ENCODE measurements at regions not wholly inside any gene's neighbourhood (a gene's known extent, or its start where the extent isn't known, plus 50 kb on each side); places are given as distances from the start of the nearest gene placed in this dataset.

DNA sequence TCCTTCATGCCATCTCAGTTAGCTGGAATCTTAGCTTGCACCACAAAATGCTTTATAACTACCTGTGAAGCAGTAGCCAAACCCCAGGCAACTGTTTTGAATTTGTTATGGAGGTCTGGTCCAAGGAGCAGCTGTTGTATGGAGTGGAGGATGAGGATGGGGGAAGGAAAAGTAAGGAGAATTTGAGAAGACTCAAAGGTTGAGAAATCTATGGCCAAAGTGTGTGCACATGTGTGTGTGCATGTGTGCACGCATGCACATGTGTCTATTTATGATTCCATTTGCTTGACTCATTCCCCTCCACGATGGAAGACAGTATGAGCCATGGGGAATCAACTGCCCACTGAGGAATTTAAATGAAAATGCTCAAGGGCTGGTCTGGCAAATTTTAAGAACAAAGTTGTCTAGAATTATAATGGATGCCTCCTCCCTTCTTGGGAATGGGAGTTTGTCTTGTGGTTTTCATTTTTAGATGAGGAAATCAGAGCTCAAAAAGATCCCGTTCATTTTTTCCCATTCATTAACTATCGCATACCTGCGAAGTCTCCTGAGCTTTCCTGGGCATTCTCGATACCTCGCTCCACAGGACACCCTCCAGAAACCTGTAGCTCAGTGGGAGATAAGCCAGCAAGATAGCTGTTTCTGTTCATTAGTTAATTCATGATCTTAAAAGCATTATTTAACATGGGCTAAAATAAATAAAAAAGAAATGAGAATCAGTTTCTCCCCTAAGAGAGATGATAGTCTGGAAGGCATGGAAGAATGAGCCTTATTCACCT is 152.3 kb upstream of the NEDD9 start:
- no peak for DNase-seq

DNA sequence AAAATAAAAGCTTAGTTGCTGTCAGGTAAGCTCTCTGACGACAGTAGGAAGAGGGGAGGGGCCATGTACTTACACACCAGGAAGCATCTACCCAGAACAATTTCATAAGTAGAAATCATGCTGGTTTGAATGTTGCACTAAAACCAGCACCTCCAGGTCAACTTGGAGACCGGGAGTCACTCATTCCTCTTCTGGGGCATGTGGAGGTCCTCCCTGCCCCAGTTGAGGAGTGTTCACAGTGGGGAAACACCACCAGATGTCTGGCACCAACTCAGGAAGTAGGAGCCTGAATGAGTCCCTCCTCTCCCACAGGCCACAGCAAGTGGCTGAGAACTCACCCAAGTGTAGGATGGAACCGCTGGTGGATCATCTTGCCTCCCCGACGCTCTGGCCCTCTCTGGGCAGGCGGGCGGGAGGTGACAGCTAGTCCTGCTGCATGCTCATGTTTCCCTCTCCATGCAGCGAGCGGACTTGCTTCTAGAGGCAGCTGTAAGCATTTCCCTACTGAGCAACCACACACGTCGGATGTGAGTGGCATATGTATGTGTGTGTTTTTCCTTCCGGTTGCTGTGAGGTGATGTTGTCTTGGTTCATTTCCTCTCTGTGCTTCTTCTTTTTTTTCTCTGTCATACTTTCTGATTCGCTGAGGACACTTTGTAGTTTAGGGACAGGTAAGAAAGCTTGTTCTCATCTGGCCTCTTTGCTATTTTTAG is 149.5 kb upstream of the NEDD9 start:
- peak; percentile 73 to 88 (median 78) for DNase-seq

DNA sequence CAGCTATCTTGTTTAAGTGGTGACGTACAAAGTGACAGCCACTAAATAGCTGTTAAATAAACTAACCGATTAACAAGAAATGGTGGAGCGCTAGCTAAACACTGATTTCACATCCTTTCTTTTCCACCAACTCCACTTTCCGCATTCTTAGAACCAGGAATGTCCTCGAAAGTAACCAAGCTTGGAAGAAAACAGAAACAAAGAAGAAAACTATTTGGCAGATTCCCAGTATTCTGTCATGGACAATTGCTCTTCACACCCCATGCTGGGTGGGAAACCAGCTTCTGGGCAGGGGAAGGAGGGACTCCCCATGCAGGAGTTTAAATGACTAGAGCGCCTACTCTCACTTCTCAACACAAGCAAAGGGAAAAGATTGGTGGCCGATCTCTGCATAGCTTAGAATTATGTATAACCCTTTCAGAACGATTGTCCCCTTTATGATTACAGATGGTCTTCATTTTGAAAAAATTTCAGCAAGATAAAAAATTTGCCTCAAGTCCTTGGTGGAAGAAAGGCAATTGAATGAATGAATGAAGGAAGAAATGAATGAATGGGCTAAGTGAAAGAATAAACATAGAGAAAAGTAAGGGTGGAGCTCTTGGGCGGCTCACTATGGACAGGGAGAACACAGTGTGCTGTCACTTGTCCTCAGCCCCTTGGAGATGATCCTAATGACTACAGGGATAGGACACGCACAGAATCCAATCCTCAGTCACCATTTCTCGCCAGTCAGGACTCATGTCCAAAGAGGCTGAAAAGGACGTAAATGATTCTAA is 148.7 kb upstream of the NEDD9 start:
- no peak for DNase-seq

DNA sequence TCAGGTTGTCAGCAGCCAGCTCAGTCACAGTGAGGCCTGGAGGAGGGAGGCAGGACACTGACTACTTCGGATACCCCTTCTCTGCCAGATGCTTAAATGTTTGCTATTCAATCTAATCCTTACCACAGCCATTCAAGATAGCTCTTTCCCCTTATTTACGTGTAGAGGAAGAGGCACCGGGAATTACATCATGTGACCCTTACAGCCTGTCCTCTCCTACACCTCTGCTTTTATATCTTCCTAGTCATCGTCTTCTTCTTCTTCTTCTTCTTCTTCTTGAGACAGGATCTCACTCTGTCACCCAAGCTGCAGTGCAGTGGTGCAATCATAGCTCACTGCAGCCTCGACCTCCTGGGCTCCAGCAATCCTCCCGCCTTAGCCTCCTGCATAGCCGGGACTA is 148.1 kb upstream of the NEDD9 start:
- no peak for DNase-seq

DNA sequence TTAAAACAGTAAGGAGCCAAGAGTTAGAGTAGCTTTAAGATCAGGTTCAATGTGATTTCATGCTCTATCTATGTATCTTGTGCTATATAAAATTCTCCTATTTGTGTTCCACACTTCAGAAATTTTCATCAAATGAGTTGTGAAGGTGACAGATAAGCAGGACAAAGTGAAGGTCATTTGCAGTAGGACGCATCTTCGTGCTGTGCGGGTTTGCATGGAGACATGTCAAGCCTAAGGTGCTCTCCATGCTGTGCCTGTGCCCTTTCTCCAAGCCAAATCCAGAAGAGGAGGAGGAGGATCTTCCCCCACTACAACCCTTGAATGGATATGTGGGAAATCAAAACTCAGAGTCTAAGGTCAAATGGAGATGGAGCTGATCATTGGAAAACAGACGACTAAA is 147.3 kb upstream of the NEDD9 start:
- DNase-seq, result no peak

DNA sequence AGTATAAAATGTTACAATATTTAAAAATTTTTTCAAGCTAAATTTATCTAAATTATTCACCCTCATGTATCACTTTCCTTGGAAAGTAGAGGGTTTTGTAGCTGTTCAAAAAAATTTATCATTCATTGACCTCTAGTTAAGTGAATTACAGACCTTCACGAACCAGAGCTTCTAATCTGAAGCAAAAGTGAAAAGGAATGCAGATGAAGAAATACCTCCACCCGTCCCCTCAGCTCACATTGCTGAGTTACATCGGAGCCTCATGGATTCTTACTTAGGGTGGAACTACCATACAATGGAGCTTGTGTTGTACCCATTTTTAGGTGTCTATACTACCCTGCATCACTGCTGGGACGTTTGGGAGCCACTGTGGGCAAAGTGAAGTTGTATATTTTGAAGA is 146.2 kb upstream of the NEDD9 start:
- DNase-seq, result no peak

DNA sequence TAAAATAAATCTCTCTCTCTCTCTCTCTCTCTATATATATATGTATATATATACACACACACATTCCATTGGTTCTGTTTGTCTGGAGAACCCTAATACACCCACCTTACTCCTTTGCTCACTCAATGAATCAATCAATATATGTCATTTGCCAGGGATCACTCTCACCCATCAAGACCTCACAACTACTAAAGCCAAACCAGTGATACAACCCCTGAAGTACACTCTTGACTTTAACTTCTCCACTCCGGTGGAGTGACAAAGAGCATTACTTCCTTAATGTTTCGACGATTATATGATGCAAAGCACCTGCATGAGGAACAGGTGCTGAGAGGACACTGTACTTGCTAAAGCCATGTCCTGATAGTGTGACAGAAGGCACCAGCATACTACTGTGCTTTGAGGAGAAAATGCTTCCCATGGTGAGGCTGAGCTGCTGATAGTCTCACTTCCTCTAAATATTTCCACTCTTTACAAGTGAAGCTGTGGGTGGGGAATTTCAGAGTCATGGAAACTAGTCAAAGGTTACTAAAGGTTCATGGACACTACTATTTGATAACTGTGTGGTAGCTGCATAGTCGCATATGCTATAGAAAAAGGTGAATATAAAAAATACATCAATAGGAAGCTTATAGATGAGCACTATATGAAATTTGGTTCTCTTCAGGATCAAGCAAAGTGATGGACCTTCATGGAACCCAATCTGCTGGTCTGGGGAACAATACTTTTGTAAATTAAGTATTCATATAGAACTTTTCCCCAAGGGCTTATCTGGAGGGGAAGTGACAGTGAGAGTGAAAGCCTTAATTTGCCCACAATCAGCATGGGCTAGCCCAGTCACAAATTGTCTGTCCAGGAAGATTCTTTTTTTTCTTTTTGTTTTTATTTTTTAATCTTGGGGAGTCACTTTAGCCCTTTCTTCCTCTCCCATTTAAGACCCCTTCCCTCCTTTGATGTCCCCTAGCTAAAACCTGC is 141.9 kb upstream of the NEDD9 start:
- DNase-seq, result peak; percentile 81 to 96 (median 88)

DNA sequence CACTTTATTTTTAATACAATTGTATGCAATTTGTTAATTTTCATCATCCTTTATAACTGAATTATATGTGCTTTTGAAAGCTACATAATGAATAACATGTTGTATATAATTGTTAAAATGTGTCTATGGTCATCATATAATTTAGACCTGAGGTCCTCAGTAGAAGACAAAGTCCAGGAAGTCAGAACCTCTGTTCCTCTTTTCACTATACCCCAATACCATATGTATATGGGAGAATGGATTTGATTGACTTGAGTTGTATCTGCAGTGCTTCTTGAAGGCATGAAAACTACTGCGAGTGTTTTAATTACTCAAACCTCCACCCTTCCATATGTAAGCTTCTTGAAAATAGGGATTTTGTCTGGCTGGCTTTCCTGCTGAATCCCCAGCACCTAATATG is 140.7 kb upstream of the NEDD9 start:
- no peak for DNase-seq

DNA sequence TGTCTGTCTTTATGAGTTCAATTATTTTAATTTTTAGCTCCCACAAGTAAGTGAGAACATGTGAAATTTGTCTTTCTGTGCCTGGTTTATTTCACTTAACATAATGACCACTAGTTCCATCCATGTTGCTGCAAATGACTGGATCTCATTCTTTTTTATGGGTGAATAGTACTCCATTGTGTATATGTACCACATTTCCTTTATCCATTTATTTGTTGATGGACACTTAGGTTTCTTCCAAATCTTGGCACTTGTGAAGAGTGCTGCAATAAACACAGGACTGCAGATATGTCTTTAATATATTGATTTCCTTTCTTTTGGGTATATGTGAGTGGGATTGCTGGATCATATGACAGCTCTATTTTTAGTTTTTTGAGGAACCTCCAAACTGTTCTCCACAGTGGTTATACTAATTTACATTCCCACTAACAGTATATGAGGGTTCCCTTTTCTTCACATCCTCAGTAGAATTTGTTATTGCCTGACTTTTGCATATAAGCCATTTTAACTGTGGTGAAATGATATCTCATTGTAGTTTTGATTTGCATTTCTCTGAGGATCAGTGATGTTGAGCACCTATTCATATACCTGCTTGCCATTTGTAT is 139.8 kb upstream of the NEDD9 start:
- peak in 2 of 4 experiments; percentile 72 to 77 for DNase-seq

DNA sequence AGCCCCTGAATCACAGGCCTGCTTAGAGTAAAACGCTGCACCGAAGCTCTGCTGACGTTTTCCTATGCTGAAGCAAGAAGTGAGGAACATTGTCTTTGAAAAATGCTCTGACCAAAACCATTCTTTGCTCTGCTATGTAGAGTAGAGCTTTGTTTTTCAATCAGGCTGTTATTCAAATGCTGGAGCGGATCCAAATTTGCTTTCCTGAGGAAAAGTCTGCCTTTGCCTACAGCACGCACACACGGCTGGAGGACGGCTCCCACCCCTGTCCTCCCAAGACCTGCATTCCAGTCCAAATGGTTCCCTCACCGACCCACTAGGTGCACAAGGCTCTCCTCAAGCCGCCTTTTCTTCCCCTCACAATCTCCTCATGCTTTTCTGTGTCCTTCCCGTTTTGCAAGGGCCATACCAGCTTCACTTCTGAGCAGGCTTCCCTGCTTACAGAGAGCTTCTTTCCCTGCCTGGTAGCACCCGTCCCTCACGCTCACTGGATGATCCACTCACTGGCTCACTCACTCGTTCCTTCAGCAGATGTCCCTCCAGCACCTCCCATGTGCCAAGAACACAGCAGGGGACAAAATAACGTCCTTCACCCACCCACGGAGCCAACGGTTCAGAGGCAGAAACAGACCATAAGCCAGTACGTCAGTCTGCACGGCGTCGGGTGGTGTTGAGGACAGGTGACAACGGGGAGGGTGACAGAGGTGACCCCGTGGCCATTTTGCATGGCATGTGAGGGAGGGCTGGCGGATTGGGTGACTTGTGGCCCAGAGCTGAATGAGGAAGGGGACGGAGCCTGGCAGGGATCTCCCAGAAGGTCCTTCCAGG is 137.9 kb upstream of the NEDD9 start:
- DNase-seq, result no peak

DNA sequence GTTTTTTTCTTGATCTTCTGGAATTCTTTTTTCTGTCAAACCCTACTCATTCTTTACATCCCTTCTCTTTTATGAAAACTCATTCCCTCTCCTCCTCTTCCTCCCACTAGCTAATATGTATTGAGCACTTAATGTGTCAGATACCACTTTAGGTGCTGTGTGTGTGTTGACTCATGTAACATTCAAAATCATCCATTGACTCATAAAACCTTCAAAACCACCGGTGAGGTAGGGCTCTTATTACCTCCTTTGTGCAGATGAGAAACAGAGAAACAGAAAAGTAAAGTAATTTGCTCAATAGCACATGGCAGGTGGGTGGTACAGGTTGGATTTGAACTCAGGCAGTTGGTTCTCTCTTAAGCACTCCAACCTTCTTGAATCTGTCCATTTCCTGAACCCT is 136.3 kb upstream of the NEDD9 start:
- DNase-seq, result no peak

DNA sequence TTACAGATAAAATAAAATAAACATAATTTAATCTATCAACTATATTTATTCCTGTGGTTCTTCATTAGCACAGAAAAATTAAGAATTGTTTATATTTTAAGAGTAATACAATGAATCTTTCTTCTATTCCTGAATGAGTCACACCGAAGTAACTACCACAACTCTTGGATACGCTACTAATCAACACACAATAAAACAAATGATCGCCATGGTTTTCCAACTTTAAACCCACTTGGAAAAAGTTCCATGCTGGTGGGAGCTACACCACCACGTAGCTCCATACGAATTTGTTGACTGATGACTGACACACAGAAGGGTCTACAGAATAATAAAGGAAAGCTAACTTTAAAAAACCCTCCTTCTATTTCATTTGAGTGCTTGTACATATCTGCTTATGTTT is 135.8 kb upstream of the NEDD9 start:
- DNase-seq, result no peak

DNA sequence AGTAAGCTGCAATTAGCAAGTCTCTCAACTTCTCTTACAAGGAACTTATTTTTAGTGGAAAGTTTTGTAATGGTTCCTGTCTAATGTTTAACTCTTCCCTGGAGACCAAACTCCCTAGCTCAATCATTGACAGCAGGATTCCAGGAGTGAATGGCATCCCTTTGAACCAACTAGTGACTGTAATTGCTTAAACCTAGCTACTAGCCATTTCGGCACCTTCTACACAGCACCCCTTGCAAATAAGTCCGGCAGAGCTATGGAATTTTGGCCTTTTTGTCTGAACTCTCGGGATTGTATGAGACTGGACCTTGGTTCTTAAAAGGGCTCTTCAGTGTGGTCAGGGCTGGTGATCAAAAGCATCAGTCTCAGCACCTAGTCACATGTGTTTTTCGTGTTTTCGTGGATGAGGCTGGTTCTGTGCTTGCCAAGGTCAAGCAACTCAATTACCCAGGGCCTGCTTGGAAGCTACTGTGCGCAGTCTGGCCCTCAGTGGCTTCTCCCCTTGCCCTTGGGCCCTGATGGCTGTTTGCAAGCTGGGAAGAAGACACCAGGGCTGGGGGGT is 135.3 kb upstream of the NEDD9 start:
- DNase-seq, result peak in 1 of 4 experiments; percentile 32

DNA sequence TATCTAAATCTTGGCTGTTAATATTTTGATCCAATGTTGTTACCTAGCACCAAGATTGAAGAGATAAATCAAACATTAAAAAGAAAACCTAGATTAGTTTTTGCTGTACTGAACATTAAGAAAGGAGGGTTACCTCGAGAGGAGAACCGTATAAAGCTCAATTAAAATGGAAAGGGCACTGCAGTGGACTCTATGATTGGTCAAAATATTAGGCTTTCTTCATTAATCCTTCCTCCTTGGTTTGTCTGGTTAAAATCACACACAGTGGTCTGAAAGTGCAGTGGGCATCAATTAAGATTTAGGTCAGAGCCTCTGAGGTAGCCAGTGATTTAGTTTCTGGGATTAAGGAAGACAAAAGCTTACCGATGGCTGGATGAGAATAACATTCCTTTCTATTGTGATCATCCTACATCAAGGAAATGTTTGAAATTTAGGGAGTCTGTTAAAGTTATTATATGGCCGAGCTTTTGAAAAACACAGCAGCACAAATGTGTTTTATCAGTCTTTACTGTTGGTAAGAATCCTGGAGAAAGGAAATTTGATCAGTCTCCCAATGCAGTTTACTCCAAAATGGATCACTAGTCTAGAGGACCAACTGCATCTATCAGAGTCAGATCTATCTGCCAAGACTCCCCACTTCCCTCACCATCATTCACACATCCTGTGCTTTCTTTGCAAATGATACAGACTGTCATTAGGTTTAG is 134.6 kb upstream of the NEDD9 start:
- DNase-seq, result no peak

DNA sequence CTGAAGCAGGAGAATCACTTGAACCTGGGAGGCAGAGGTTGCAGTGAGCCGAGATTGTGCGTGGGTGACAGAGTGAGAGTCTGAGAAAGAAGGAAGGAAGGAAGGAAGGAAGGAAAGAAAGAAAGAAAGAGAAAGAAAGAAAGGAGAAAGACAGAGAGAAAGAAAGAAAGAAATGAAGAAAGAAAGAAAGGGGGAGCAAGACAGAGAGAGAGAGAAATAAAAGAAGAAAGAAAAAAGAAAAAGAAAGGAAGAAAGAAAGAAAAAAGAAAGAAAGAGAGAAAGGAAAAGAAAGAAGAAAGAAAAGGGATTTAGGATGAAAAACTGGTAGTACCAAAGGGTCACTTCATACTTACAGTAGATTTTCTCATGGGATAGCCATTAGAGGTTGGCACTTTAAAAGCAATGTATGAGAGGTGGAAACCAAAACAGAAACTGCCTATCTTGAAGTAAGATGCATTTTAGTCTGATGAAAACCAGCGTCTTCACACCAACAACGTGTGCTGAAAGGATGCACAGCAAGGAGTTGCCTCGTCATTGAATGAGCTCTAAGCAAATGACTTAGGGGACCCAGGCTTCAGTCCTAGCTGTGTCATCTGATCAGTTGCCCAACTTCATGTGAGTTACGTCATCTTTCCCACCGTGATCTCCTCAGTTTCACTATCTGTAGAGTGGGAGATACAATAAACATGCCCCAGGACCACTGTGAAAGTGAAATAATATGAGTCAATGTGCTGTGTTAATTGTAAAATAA is 133.9 kb upstream of the NEDD9 start:
- peak; percentile 29 to 53 (median 44) for DNase-seq

DNA sequence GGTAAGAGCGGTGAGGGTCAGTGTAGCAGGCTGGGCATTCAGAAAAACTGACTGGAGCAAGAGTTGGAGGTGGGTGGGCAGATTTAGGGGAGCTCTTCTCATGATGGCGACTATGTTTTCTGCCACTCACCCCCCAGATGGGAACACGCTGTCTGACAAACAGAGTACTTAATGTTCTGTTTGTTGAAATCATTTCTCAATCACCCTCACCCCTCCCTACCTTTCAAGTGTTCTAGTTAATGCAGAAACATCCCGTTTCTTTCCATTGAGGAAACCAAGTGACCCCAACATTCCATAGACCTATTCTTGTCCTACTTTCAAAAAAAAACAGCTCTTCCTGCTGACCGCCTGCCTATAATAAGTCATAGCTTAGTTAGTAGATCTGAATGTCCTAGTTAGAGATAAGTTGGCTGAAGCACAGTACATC is 132.5 kb upstream of the NEDD9 start:
- no peak for DNase-seq

DNA sequence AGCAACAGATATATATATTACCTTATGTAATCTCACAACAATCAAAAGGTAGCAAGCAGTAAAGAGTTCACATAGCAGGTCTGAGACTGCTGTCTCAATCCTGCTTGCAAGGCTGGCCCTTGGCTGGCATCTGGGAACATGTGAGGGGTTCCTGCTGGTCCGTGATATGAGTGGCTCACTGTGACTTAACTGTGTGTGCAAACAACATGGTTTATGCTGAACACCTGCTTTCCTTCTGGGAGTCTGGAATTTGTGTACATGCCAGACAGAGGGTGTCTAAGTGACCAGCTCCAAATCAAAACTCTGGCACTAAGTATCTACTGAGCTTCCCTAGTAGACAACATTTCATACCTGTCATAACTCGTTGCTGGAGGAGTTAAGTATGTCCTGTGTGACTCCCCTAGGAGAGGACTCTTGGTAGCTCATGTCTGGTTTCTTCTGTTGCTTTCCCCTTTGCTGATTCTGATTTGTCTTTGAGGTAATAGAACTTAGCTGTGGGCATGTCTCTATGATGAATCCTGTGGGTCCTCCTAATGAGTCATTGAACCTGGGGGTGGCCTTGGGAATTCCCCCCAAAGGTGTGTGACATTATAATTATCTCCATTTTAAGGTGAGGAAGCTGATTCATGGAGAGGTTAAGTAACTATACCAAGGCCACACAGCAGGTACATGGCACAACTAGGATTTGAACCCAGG is 131.6 kb upstream of the NEDD9 start:
- DNase-seq, result no peak

DNA sequence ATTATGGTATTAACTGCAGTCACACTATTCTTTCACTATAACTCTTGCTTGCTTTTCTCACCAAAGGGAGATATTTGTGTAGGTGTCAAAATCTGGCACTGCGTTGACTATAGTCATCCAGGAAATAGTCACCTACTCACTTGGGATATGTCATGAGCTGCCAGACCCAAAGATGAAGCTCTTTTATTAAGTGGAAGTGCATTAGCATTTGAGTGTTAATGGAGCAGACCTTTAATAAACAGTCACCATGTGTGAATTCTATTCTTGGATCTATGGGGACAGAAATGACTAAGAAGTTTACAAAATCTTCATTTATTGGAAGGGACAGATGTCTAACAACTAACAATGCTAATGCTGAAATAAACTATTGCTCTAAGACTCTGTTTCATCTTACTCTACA is 130.1 kb upstream of the NEDD9 start:
- DNase-seq, result peak; percentile 35 to 82 (median 58)

Data from suppressor macrophage (primary cell).